H9 (cell line): ENCODE measurements at regions not wholly inside any gene's neighbourhood (a gene's known extent, or its start where the extent isn't known, plus 50 kb on each side); places are given as distances from the start of the nearest gene placed in this dataset.

Source experiments
- DNase-seq: peaks from one replicate; pipeline ENCODE4 v3.0.0-alpha.2; 2017
- H2AFZ ChIP-seq: one replicate; pipeline ENCODE4 v1.6.1; 2013; ENCODE audit warnings: mild to moderate bottlenecking, low read length, control low read depth, moderate library complexity
- H2AK5ac ChIP-seq: 2 replicates; pipeline ENCODE4 v1.6.1; 2013; ENCODE audit warnings: low read length, control low read depth, mixed read lengths; ENCODE audit not compliant: insufficient read length
- H2BK120ac ChIP-seq: one replicate; pipeline ENCODE4 v1.6.1; 2013; ENCODE audit warnings: low read depth, mild to moderate bottlenecking, low read length, control low read depth, inconsistent platforms; ENCODE audit not compliant: poor library complexity, severe bottlenecking
- H2BK12ac ChIP-seq: 2 replicates; pipeline ENCODE4 v1.6.1; 2013; ENCODE audit warnings: low read length, control low read depth, mixed read lengths, low read depth; ENCODE audit not compliant: insufficient read length
- H2BK15ac ChIP-seq: 2 replicates; pipeline ENCODE4 v1.6.1; 2013; ENCODE audit warnings: low read depth, low read length, control low read depth
- H2BK20ac ChIP-seq: one replicate; pipeline ENCODE4 v1.6.1; 2013; ENCODE audit warnings: low read depth, mild to moderate bottlenecking, low read length, control low read depth, inconsistent platforms; ENCODE audit not compliant: poor library complexity, severe bottlenecking
- H2BK5ac ChIP-seq: 2 replicates; pipeline ENCODE4 v1.6.1; 2013; ENCODE audit warnings: low read length, control low read depth, mixed read lengths; ENCODE audit not compliant: insufficient read length
- H3K14ac ChIP-seq: 2 replicates; pipeline ENCODE4 v1.6.1; 2013; ENCODE audit warnings: low read length, control low read depth; ENCODE audit not compliant: insufficient read depth
- H3K18ac ChIP-seq: 2 replicates; pipeline ENCODE4 v1.6.1; 2013; ENCODE audit warnings: low read depth, mild to moderate bottlenecking, mixed read lengths, low read length, control low read depth; ENCODE audit not compliant: insufficient read length
- H3K23ac ChIP-seq: 2 replicates; pipeline ENCODE4 v1.6.1; 2013; ENCODE audit warnings: low read length, control low read depth, mixed read lengths, low read depth; ENCODE audit not compliant: insufficient read length
- H3K23me2 ChIP-seq: 2 replicates; pipeline ENCODE4 v1.6.1; 2013; ENCODE audit warnings: low read depth, mild to moderate bottlenecking, mixed read lengths, low read length, control low read depth; ENCODE audit not compliant: insufficient read length, poor library complexity, severe bottlenecking
- H3K27ac ChIP-seq: 2 replicates; pipeline ENCODE4 v1.5.1; 2013; ENCODE audit warnings: low read length, control low read depth, mixed read lengths, low read depth; ENCODE audit not compliant: insufficient read length
- H3K27me3 ChIP-seq: 2 replicates; pipeline ENCODE4 v1.6.1; 2013; ENCODE audit warnings: low read length, control low read depth, inconsistent platforms; ENCODE audit not compliant: insufficient read depth
- H3K4ac ChIP-seq: 2 replicates; pipeline ENCODE4 v1.6.1; 2013; ENCODE audit warnings: low read depth, mild to moderate bottlenecking, control low read depth, inconsistent platforms, low read length, moderate library complexity
- H3K4me1 ChIP-seq: 2 replicates; pipeline ENCODE4 v1.6.1; 2013; ENCODE audit warnings: low read length, control low read depth, inconsistent platforms; ENCODE audit not compliant: insufficient read depth
- H3K4me2 ChIP-seq: 2 replicates; pipeline ENCODE4 v1.6.1; 2013; ENCODE audit warnings: low read length, control low read depth, mixed read lengths; ENCODE audit not compliant: insufficient read length, insufficient read depth
- H3K56ac ChIP-seq: 2 replicates; pipeline ENCODE4 v1.6.1; 2013; ENCODE audit warnings: low read depth, mild to moderate bottlenecking, mixed read lengths, low read length, control low read depth; ENCODE audit not compliant: insufficient read length
- H3K79me1 ChIP-seq: 2 replicates; pipeline ENCODE4 v1.6.1; 2013; ENCODE audit warnings: low read depth, mild to moderate bottlenecking, moderate library complexity, low read length, control low read depth, inconsistent platforms; ENCODE audit not compliant: insufficient read depth, poor library complexity, severe bottlenecking
- H3K79me2 ChIP-seq: 2 replicates; pipeline ENCODE4 v1.6.1; 2013; ENCODE audit warnings: low read length, control low read depth, inconsistent platforms; ENCODE audit not compliant: insufficient read depth
- H3K9ac ChIP-seq: 2 replicates; pipeline ENCODE4 v1.6.1; 2013; ENCODE audit warnings: low read length, control low read depth, mixed read lengths; ENCODE audit not compliant: insufficient read length; ENCODE audit errors: extremely low read depth
- H3K9me3 ChIP-seq: one replicate; pipeline ENCODE4 v1.6.1; 2013; ENCODE audit warnings: low read depth, low read length, inconsistent platforms; ENCODE audit not compliant: control insufficient read depth
- H3T11ph ChIP-seq: one replicate; pipeline ENCODE4 v1.6.1; 2013; ENCODE audit warnings: mild to moderate bottlenecking, low read length, control low read depth, inconsistent platforms
- H4K20me1 ChIP-seq: one replicate; pipeline ENCODE4 v1.6.1; 2013; ENCODE audit not compliant: control insufficient read depth, insufficient read length, insufficient read depth
- H4K5ac ChIP-seq: 2 replicates; pipeline ENCODE4 v1.6.1; 2013; ENCODE audit warnings: low read depth, mild to moderate bottlenecking, mixed read lengths, low read length, control low read depth; ENCODE audit not compliant: insufficient read length
- H4K8ac ChIP-seq: replicated peaks from 2 replicates; pipeline ENCODE4 v1.6.1; 2013; ENCODE audit warnings: low read length, control low read depth, mixed read lengths, low read depth; ENCODE audit not compliant: insufficient read length
- H4K91ac ChIP-seq: 2 replicates; pipeline ENCODE4 v1.6.1; 2013; ENCODE audit warnings: low read depth, mild to moderate bottlenecking, moderate library complexity, mixed read lengths, low read length, control low read depth; ENCODE audit not compliant: insufficient read length
- H3K27ac Mint-ChIP-seq, 3 experiments: 2 replicates in 2 of 3; 3 replicates in 1 of 3; pipeline ENCODE4 v1.8.0; 2020 to 2021; ENCODE audit warnings: mixed read lengths in 3 of 3, mild to moderate bottlenecking in 1 of 3, moderate library complexity in 1 of 3
- H3K27me3 Mint-ChIP-seq: 2 replicates; pipeline ENCODE4 v1.8.0; 2021; ENCODE audit warnings: low read depth, mild to moderate bottlenecking, moderate library complexity, mixed read lengths
- H3K36me3 Mint-ChIP-seq, 3 experiments: 2 replicates in 2 of 3; 3 replicates in 1 of 3; pipeline ENCODE4 v1.8.0; 2020 to 2021; ENCODE audit warnings: low read depth in 3 of 3, mixed read lengths in 3 of 3; ENCODE audit not compliant: insufficient read depth in 1 of 3
- H3K4me1 Mint-ChIP-seq, 2 experiments: 2 replicates each; pipeline ENCODE4 v1.8.0; 2020; ENCODE audit warnings: mixed read lengths in 2 of 2
- H3K4me3 Mint-ChIP-seq, 2 experiments: 2 replicates in 1 of 2; 3 replicates in 1 of 2; pipeline ENCODE4 v1.8.0; 2020 to 2021; ENCODE audit warnings: mild to moderate bottlenecking in 2 of 2, mixed read lengths in 2 of 2, moderate library complexity in 1 of 2
- H3K9me3 Mint-ChIP-seq, 2 experiments: 2 replicates in 1 of 2; 3 replicates in 1 of 2; pipeline ENCODE4 v1.8.0; 2020; ENCODE audit warnings: mild to moderate bottlenecking in 2 of 2, mixed read lengths in 2 of 2, moderate library complexity in 1 of 2
- CTCF ChIP-seq: fragments of 200-600 bp; sonication (generic); conservative IDR thresholded peaks from 3 replicates; pipeline ENCODE4 v1.8.0; 2021; ENCODE audit warnings: antibody characterized with exemption, mild to moderate bottlenecking
- WGBS: extraction: QIAGEN DNeasy Blood & Tissue Kit; methylation state at CpG from one replicate; pipeline ENCODE4 v1.1.7; 2013; ENCODE audit warnings: missing lambda C conversion rate, low lambda C conversion rate, mixed read lengths; ENCODE audit not compliant: insufficient read length; ENCODE audit errors: extremely low coverage; 5-methylcytosine and 5-hydroxymethylcytosine counted together

- no peak for TF ChIP-seq CTCF
- Mint-ChIP-seq H3K9me3 (peaks cover 5 to 15% of the 10 kb centered on the region in 2 experiments), H3K4me1 (no peaks in the 10 kb centered on the region), H3K36me3 (peaks cover 0 to 32% (median 0%) of the 10 kb centered on the region in 3 experiments; a peak in 6 of 7 replicates), H3K27ac (no peak overlapping the region), H3K27me3 (no peaks in the 10 kb centered on the region), H3K4me3 (no peak overlapping the region)
- Histone ChIP-seq H2BK12ac (no peak overlapping the region), H3K4ac (no peak overlapping the region), H2BK5ac (no peak overlapping the region), H3K79me1 (no peaks in the 10 kb centered on the region), H3K18ac (no peak overlapping the region), H4K5ac (no peak overlapping the region), H2AFZ (no peak overlapping the region), H3K4me2 (no peak overlapping the region), H3K9me3 (no peaks in the 10 kb centered on the region), H3K56ac (no peak overlapping the region), H3K4me1 (no peaks in the 10 kb centered on the region), H2AK5ac (no peak overlapping the region), H2BK120ac (no peak overlapping the region), H3K27me3 (no peaks in the 10 kb centered on the region; the same call in 1 of the 2 replicates), H3K23me2 (no peaks in the 10 kb centered on the region), H3K79me2 (no peaks in the 10 kb centered on the region), H4K20me1 (no peaks in the 10 kb centered on the region), H4K91ac (no peak overlapping the region), H3K9ac (no peak overlapping the region), H2BK15ac (no peak overlapping the region), H3K27ac (no peak overlapping the region), H3T11ph (no peak overlapping the region), H3K23ac (no peak overlapping the region), H2BK20ac (no peak overlapping the region), H3K14ac (no peak overlapping the region), H4K8ac (no peak overlapping the region)
- DNase-seq: no peak
- WGBS: no CpG with 5 or more reads among the region's 2 CpGs
Observed at GRCh38 chr1:95453053-95453452, 219.0 kb downstream of the RWDD3 start.
